HEK293 (cell line): ENCODE measurements at regions not wholly inside any gene's neighbourhood (a gene's known extent, or its start where the extent isn't known, plus 50 kb on each side); places are given as distances from the start of the nearest gene placed in this dataset.

ENCODE experiments used
- CTCF ChIA-PET: fragments of 350-600 bp; formaldehyde crosslinking; extraction: SDS; loops from one replicate; lab custom pipeline; 2021; ENCODE audit warnings: antibody characterized with exemption; lab: Yijun Ruan, JAX
- POLR2A ChIA-PET: fragments of 300-600 bp; formaldehyde crosslinking; extraction: SDS; loops from one replicate; lab custom pipeline; 2020; ENCODE audit warnings: antibody characterized with exemption, inconsistent platforms; lab: Yijun Ruan, JAX
- H3K27ac ChIP-seq: fragments of 200-500 bp; sonication (Bioruptor generic); 2 replicates; pipeline ENCODE4 v1.5.1; 2014; ENCODE audit warnings: low read depth, low read length, control low read depth, inconsistent platforms; ENCODE audit errors: extremely low read depth
- H3K36me3 ChIP-seq, 2 experiments: fragments of 200-500 bp in 1 of 2; sonication (Bioruptor generic) in 1 of 2; 1 replicate in 1 of 2; 2 replicates in 1 of 2; pipeline ENCODE4 v1.5.1; 2014 to 2017; ENCODE audit warnings: inconsistent platforms in 2 of 2, low read length in 2 of 2; ENCODE audit not compliant: control insufficient read depth in 2 of 2, insufficient read depth in 1 of 2
- H3K4me1 ChIP-seq: fragments of 200-500 bp; sonication (Bioruptor generic); 2 replicates; pipeline ENCODE4 v1.5.1; 2014; ENCODE audit warnings: mild to moderate bottlenecking, low read length, inconsistent platforms; ENCODE audit not compliant: control insufficient read depth, insufficient read depth
- H3K4me3 ChIP-seq: 2 replicates; pipeline ENCODE4 v1.5.1; 2011; ENCODE audit warnings: low read depth, mild to moderate bottlenecking, control low read depth, low read length, moderate library complexity
- H3K9me3 ChIP-seq: fragments of 200-500 bp; sonication (Bioruptor generic); 2 replicates; pipeline ENCODE4 v1.5.1; 2014; ENCODE audit warnings: low read depth, low read length, inconsistent platforms; ENCODE audit not compliant: control insufficient read depth, insufficient read depth
- EGR2 ChIP-seq: fragments of 450-650 bp; formaldehyde crosslinking; IDR thresholded peaks from 2 replicates; pipeline ENCODE4 v1.5.1; 2016; ENCODE audit warnings: low read depth, missing biosample characterization, missing genetic modification characterization
- KLF8 ChIP-seq: fragments of 450-650 bp; formaldehyde crosslinking; IDR thresholded peaks from 2 replicates; pipeline ENCODE4 v1.5.1; 2016; ENCODE audit warnings: missing biosample characterization, missing genetic modification characterization
- SP3 ChIP-seq: fragments of 450-650 bp; formaldehyde crosslinking; IDR thresholded peaks from 2 replicates; pipeline ENCODE4 v1.5.1; 2016; ENCODE audit warnings: missing biosample characterization, missing genetic modification characterization
- TCF7L2 ChIP-seq: IDR thresholded peaks from 2 replicates; pipeline ENCODE4 v1.6.1; 2011; ENCODE audit warnings: low read depth, mild to moderate bottlenecking, inconsistent platforms, low read length, moderate library complexity, borderline replicate concordance
- ZBTB1 ChIP-seq: fragments of 450-650 bp; formaldehyde crosslinking; IDR thresholded peaks from 2 replicates; pipeline ENCODE4 v1.5.1; 2016; ENCODE audit warnings: missing biosample characterization, missing genetic modification characterization
- ZNF121 ChIP-seq: fragments of 450-650 bp; formaldehyde crosslinking; IDR thresholded peaks from 2 replicates; pipeline ENCODE4 v1.5.1; 2016; ENCODE audit warnings: missing biosample characterization, missing genetic modification characterization
- ZNF239 ChIP-seq: fragments of 450-650 bp; formaldehyde crosslinking; IDR thresholded peaks from 2 replicates; pipeline ENCODE4 v1.5.1; 2016; ENCODE audit warnings: missing biosample characterization, missing genetic modification characterization
- ZNF600 ChIP-seq: fragments of 450-650 bp; formaldehyde crosslinking; IDR thresholded peaks from 2 replicates; pipeline ENCODE4 v1.5.1; 2016; ENCODE audit warnings: missing biosample characterization, missing genetic modification characterization
- ZNF610 ChIP-seq: fragments of 450-650 bp; formaldehyde crosslinking; IDR thresholded peaks from 2 replicates; pipeline ENCODE4 v1.5.1; 2016; ENCODE audit warnings: missing biosample characterization, missing genetic modification characterization, borderline replicate concordance
- ZNF621 ChIP-seq: fragments of 450-650 bp; formaldehyde crosslinking; IDR thresholded peaks from 2 replicates; pipeline ENCODE4 v1.5.1; 2017; ENCODE audit warnings: missing biosample characterization, missing genetic modification characterization
- ZNF670 ChIP-seq: fragments of 450-650 bp; formaldehyde crosslinking; IDR thresholded peaks from 2 replicates; pipeline ENCODE4 v1.5.1; 2016; ENCODE audit warnings: missing biosample characterization, missing genetic modification characterization, low read depth
- ZNF777 ChIP-seq: fragments of 450-650 bp; formaldehyde crosslinking; IDR thresholded peaks from 2 replicates; pipeline ENCODE4 v1.5.1; 2017; ENCODE audit warnings: missing biosample characterization, missing genetic modification characterization, borderline replicate concordance
- ZXDB ChIP-seq: fragments of 450-650 bp; formaldehyde crosslinking; IDR thresholded peaks from 2 replicates; pipeline ENCODE4 v1.5.1; 2016; ENCODE audit warnings: missing biosample characterization, missing genetic modification characterization
- TF ChIP-seq, protein P1 (sequence below): fragments of 450-650 bp; formaldehyde crosslinking; IDR thresholded peaks from 2 replicates; pipeline ENCODE4 v1.5.1; 2016; ENCODE audit warnings: missing biosample characterization, missing genetic modification characterization
- TF ChIP-seq, protein P2 (sequence below): fragments of 450-650 bp; formaldehyde crosslinking; IDR thresholded peaks from 2 replicates; pipeline ENCODE4 v1.5.1; 2016; ENCODE audit warnings: missing biosample characterization, missing genetic modification characterization, borderline replicate concordance
- TF ChIP-seq, protein P3 (sequence below): fragments of 450-650 bp; formaldehyde crosslinking; IDR thresholded peaks from 2 replicates; pipeline ENCODE4 v1.5.1; 2017; ENCODE audit warnings: missing biosample characterization, missing genetic modification characterization
- TF ChIP-seq, protein P4 (sequence below): fragments of 450-650 bp; formaldehyde crosslinking; IDR thresholded peaks from 2 replicates; pipeline ENCODE4 v1.5.1; 2016; ENCODE audit warnings: missing biosample characterization, missing genetic modification characterization
- TF ChIP-seq, protein P5 (sequence below): fragments of 450-650 bp; formaldehyde crosslinking; IDR thresholded peaks from 2 replicates; pipeline ENCODE4 v1.5.1; 2016; ENCODE audit warnings: missing biosample characterization, missing genetic modification characterization
- TF ChIP-seq, protein P6 (sequence below): fragments of 450-650 bp; formaldehyde crosslinking; IDR thresholded peaks from 2 replicates; pipeline ENCODE4 v1.5.1; 2016; ENCODE audit warnings: missing biosample characterization, missing genetic modification characterization

DNA sequence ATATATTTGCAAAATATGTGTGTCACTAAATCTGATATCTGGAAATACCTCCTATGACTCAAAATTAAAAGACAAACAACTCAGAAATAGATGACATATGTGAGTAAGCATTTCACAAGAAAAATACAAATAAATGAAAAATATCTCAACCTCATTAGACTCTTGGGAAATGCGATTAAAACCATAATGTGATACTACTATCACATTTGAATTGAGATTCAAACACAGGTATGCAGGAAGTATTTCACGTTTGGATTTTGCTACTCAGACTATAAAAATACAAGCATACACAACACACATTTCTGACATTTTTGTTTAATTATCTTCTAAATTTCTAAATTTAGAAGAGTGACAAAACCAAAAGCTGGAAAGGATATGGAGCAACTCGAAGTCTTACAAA lies 811.9 kb upstream of the LRRC4C start (continued):
- TF ChIP-seq, protein P1, sequence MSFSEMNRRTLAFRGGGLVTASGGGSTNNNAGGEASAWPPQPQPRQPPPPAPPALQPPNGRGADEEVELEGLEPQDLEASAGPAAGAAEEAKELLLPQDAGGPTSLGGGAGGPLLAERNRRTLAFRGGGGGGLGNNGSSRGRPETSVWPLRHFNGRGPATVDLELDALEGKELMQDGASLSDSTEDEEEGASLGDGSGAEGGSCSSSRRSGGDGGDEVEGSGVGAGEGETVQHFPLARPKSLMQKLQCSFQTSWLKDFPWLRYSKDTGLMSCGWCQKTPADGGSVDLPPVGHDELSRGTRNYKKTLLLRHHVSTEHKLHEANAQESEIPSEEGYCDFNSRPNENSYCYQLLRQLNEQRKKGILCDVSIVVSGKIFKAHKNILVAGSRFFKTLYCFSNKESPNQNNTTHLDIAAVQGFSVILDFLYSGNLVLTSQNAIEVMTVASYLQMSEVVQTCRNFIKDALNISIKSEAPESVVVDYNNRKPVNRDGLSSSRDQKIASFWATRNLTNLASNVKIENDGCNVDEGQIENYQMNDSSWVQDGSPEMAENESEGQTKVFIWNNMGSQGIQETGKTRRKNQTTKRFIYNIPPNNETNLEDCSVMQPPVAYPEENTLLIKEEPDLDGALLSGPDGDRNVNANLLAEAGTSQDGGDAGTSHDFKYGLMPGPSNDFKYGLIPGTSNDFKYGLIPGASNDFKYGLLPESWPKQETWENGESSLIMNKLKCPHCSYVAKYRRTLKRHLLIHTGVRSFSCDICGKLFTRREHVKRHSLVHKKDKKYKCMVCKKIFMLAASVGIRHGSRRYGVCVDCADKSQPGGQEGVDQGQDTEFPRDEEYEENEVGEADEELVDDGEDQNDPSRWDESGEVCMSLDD (tag by site-specific recombination): no peak
- no peak for TF ChIP-seq TCF7L2
- TF ChIP-seq ZNF621: no peak
- no peak for TF ChIP-seq ZNF777 (tag by site-specific recombination)
- TF ChIP-seq, protein P2, sequence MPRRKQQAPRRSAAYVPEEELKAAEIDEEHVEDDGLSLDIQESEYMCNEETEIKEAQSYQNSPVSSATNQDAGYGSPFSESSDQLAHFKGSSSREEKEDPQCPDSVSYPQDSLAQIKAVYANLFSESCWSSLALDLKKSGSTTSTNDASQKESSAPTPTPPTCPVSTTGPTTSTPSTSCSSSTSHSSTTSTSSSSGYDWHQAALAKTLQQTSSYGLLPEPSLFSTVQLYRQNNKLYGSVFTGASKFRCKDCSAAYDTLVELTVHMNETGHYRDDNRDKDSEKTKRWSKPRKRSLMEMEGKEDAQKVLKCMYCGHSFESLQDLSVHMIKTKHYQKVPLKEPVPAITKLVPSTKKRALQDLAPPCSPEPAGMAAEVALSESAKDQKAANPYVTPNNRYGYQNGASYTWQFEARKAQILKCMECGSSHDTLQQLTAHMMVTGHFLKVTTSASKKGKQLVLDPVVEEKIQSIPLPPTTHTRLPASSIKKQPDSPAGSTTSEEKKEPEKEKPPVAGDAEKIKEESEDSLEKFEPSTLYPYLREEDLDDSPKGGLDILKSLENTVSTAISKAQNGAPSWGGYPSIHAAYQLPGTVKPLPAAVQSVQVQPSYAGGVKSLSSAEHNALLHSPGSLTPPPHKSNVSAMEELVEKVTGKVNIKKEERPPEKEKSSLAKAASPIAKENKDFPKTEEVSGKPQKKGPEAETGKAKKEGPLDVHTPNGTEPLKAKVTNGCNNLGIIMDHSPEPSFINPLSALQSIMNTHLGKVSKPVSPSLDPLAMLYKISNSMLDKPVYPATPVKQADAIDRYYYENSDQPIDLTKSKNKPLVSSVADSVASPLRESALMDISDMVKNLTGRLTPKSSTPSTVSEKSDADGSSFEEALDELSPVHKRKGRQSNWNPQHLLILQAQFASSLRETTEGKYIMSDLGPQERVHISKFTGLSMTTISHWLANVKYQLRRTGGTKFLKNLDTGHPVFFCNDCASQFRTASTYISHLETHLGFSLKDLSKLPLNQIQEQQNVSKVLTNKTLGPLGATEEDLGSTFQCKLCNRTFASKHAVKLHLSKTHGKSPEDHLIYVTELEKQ (tag by site-specific recombination): no peak
- no peak for TF ChIP-seq ZXDB (tag by site-specific recombination)
- TF ChIP-seq, protein P3, sequence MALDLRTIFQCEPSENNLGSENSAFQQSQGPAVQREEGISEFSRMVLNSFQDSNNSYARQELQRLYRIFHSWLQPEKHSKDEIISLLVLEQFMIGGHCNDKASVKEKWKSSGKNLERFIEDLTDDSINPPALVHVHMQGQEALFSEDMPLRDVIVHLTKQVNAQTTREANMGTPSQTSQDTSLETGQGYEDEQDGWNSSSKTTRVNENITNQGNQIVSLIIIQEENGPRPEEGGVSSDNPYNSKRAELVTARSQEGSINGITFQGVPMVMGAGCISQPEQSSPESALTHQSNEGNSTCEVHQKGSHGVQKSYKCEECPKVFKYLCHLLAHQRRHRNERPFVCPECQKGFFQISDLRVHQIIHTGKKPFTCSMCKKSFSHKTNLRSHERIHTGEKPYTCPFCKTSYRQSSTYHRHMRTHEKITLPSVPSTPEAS (tag by site-specific recombination): no peak
- TF ChIP-seq SP3 (tag by site-specific recombination): no peak
- TF ChIP-seq ZBTB1: no peak
- TF ChIP-seq ZNF670 (tag by site-specific recombination): no peak
- no peak for TF ChIP-seq ZNF610 (tag by site-specific recombination)
- TF ChIP-seq, protein P4, sequence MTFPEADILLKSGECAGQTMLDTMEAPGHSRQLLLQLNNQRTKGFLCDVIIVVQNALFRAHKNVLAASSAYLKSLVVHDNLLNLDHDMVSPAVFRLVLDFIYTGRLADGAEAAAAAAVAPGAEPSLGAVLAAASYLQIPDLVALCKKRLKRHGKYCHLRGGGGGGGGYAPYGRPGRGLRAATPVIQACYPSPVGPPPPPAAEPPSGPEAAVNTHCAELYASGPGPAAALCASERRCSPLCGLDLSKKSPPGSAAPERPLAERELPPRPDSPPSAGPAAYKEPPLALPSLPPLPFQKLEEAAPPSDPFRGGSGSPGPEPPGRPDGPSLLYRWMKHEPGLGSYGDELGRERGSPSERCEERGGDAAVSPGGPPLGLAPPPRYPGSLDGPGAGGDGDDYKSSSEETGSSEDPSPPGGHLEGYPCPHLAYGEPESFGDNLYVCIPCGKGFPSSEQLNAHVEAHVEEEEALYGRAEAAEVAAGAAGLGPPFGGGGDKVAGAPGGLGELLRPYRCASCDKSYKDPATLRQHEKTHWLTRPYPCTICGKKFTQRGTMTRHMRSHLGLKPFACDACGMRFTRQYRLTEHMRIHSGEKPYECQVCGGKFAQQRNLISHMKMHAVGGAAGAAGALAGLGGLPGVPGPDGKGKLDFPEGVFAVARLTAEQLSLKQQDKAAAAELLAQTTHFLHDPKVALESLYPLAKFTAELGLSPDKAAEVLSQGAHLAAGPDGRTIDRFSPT: no peak
- TF ChIP-seq, all 188 proteins: peak for 0

DNA sequence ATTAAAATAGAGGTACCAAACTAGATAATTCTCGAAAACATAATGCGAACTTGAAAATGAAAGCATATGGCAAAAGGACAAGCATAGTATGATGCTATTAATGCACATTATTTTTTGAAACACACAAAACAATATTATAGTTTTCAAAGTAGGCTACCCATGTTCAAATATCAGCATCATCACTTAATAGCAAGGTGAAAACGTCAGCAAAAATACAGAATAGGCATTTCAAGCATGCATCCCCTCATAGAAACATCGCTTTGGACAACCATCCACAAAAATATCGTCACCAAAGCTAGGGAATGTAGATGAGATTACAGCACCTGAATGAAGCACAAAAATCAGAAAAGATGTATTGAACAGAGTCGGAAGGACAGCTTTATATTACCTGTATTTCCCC lies 814.5 kb upstream of the LRRC4C start:
- no peaks in the 10 kb centered on the region for H3K4me1 ChIP-seq
- H3K4me3 ChIP-seq: no peak overlapping the region
- no peak for TF ChIP-seq ZNF121 (tag by site-specific recombination)
- TF ChIP-seq ZNF777 (tag by site-specific recombination): no peak
- TF ChIP-seq, protein P5, sequence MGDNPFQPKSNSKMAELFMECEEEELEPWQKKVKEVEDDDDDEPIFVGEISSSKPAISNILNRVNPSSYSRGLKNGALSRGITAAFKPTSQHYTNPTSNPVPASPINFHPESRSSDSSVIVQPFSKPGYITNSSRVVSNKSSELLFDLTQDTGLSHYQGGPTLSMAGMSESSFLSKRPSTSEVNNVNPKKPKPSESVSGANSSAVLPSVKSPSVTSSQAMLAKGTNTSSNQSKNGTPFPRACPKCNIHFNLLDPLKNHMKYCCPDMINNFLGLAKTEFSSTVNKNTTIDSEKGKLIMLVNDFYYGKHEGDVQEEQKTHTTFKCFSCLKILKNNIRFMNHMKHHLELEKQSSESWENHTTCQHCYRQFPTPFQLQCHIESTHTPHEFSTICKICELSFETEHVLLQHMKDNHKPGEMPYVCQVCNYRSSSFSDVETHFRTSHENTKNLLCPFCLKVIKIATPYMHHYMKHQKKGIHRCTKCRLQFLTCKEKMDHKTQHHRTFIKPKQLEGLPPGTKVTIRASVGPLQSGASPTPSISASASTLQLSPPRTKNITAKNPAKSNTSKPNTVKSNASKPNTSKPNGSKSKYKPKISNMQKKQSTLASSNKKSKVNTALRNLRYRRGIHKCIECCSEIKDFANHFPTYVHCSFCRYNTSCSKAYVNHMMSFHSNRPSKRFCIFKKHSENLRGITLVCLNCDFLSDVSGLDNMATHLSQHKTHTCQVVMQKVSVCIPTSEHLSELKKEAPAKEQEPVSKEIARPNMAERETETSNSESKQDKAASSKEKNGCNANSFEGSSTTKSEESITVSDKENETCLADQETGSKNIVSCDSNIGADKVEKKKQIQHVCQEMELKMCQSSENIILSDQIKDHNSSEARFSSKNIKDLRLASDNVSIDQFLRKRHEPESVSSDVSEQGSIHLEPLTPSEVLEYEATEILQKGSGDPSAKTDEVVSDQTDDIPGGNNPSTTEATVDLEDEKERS (tag by site-specific recombination): no peak
- TF ChIP-seq ZNF239 (tag by site-specific recombination): no peak
- TF ChIP-seq, protein P6, sequence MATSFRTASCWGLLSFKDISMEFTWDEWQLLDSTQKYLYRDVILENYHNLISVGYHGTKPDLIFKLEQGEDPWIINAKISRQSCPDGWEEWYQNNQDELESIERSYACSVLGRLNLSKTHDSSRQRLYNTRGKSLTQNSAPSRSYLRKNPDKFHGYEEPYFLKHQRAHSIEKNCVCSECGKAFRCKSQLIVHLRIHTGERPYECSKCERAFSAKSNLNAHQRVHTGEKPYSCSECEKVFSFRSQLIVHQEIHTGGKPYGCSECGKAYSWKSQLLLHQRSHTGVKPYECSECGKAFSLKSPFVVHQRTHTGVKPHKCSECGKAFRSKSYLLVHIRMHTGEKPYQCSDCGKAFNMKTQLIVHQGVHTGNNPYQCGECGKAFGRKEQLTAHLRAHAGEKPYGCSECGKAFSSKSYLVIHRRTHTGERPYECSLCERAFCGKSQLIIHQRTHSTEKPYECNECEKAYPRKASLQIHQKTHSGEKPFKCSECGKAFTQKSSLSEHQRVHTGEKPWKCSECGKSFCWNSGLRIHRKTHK (tag by site-specific recombination): no peak
- no peak for TF ChIP-seq KLF8
- no peak for TF ChIP-seq EGR2 (tag by site-specific recombination)
- no peak for TF ChIP-seq ZNF600 (tag by site-specific recombination)
- TF ChIP-seq ZNF621: no peak
- no peak overlapping the region for H3K27ac ChIP-seq
- POLR2A ChIA-PET: no interaction called here
- H3K36me3 ChIP-seq: no peaks in the 10 kb centered on the region
- no peaks in the 10 kb centered on the region for H3K9me3 ChIP-seq
- CTCF ChIA-PET: no interaction called here
